Adrenal gland (tissue), 5 donors: ENCODE measurements at regions not wholly inside any gene's neighbourhood (a gene's known extent, or its start where the extent isn't known, plus 50 kb on each side); places are given as distances from the start of the nearest gene placed in this dataset.

Experiments used
- CTCF ChIP-seq, 6 experiments: fragments of 450-650 bp in 4 of 6; fragments of 200-600 bp in 2 of 6; sonication (generic) in 1 of 6; IDR thresholded peaks; 1 replicate in 5 of 6; 2 replicates in 1 of 6; pipeline versions ENCODE4 v1.5.1 to v1.8.0; 2016 to 2021; ENCODE audit warnings: antibody characterized with exemption in 6 of 6, mild to moderate bottlenecking in 2 of 6, moderate library complexity in 1 of 6
- POLR2A ChIP-seq, 2 donors: fragments of 450-650 bp; IDR thresholded peaks; one replicate each; pipeline ENCODE4 v1.6.1; 2017; ENCODE audit warnings: antibody characterized with exemption in 2 of 2, mild to moderate bottlenecking in 2 of 2, moderate library complexity in 1 of 2
- donor health status: DM: no; HTN: no; CAD: no.

GRCh38 chr1:17943506-17943905 is 164.1 kb upstream of the IGSF21 start:
- no peak for TF ChIP-seq CTCF (IDR thresholded peaks at IDR 0.05)
- no peak for TF ChIP-seq POLR2A (IDR thresholded peaks at IDR 0.05)
